ENCODE measurements at regions not wholly inside any gene's neighbourhood (a gene's known extent, or its start where the extent isn't known, plus 50 kb on each side); places are given as distances from the start of the nearest gene placed in this dataset.
A peak's percentile ranks its signal among the peaks of the same experiment; 100 is the strongest.

DNA sequence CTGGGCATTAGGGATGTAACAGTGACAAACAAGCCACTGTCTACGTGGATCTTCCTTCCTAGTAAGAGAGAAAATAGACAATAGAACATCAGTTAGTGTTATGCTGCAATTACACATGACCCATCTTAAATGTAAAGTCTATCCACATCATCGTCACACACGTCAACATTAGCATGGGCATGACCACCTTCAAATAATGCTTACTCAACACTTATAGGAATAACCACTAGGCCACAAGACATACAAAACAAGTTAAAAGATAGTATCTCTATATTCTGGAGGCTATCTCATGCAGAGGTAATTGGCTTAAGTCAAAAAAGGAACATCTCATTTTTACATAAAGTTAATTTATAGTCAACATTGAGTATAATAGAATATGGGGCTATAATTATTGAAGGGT is 156.5 kb downstream of the MOXD1 start:
- no peak for DNase-seq

GRCh38 chr6:132236744-132237143 is 164.5 kb downstream of the MOXD1 start:
- peak; percentile 63 for DNase-seq

DNA sequence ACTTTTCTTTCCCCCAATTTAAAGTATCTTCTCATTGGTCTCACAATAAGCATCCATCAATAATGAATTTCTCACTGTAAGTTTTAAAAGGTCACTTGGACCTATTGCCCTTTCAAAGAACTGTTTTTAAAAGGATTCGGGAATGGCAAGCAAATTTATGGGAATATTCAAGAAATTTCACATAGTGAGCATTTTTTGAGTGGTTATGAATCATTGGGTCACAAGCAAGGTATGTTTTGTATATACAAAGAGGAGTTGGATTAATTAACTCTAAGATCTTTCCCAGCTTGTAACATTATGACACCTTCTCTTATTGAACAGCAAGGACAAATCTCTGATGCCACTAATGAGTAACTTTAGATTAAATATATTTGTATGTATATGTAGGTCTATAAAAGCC is 165.0 kb downstream of the MOXD1 start:
- DNase-seq: peak; percentile 56

DNA sequence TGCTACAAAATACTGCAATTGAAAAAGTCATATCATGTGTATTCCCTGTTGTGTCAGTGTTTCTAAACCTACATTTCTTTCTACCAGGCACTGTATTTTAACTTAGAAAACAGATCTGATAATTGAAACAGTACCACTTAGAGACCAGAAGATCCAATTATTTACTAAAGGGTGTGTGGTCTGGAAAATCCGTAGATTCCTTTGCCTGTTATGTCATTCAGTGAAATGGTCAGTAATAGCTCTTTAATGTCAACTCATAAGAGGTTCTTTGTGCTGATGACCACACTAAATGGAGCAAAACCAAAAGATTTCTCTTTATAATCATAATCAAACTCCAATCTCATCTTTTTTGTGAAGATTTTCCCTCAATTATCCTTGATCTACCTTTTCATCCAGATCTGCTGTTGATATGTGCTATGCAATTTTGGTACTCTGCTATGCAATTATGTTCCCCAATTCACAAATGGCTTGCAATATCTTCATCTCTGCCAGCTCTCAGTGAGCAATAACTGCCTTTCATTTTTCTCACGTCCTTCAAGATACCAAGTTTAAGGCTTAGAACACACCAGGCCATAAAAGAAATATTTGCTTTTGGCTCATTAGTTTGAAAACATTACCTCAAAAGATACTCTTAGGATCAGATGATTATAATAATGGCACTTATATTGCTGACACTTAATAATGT is 165.5 kb downstream of the MOXD1 start:
- DNase-seq: peak; percentile 37

DNA sequence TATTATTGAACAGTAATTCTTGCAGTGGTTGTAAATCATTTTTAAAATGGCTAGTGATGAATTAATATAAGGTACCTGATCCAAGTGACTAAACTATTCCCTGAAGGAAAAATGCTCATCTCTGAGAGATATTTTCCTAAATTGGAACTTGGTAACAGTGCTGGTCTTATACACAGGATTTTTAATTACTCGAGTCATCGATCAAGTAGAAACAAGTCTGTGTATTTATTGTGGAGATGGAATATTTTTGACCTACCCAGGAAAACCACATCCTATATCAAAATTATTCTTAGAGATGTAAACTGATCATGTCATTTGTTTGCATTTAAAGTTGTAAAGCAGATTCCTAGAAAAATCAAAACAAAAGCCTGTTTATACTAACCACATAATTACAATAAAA is 166.9 kb downstream of the MOXD1 start:
- peak; percentile 10 for DNase-seq

- no peak for DNase-seq
Observed at GRCh38 chr6:132231121-132231884, 170.0 kb downstream of the MOXD1 start.

DNA sequence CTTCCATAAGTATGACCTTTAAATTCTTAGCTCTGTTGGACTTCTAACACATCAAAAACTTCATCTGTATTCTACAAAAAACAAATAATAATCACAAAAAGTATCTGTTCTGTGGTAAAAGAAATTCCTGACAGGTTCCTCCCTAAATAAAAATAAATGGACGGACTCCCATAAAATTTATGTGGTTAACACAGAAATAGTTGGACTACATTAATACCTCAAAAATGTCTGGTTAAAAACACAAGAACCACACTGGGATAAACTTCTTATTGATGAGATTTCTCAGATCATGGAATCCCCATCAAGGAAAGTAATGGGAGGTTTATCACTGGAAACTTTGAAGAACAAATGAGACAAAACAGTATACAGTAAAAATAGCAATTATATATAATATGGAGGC is 172.4 kb downstream of the MOXD1 start:
- DNase-seq: peak; percentile 49

GRCh38 chr6:132227904-132228303 is 173.4 kb downstream of the MOXD1 start:
- peak; percentile 39 for DNase-seq

DNA sequence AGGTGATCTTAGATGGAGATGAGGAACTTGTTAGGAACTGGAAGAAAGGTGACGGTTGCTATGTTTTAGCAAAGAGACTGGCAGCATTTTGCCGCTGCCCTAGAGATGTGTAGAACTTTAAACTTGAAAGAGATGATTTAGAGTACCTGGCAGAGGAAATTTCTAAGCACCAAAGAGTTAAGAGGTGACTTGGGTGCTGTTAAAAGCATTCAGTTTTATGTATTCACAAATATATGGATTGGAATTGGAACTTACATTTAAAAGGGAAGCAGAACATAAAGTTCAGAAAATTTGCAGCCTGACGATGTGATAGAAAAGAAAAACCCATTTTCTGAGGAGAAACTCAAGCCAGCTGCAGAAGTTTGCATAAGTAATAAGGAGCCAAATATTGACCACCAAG is 176.3 kb downstream of the MOXD1 start:
- DNase-seq: no peak

GRCh38 chr6:132220800-132221199 is 180.5 kb downstream of the MOXD1 start:
- DNase-seq: no peak

- DNase-seq: no peak
Observed at GRCh38 chr6:132219901-132220300, 181.4 kb downstream of the MOXD1 start.

DNA sequence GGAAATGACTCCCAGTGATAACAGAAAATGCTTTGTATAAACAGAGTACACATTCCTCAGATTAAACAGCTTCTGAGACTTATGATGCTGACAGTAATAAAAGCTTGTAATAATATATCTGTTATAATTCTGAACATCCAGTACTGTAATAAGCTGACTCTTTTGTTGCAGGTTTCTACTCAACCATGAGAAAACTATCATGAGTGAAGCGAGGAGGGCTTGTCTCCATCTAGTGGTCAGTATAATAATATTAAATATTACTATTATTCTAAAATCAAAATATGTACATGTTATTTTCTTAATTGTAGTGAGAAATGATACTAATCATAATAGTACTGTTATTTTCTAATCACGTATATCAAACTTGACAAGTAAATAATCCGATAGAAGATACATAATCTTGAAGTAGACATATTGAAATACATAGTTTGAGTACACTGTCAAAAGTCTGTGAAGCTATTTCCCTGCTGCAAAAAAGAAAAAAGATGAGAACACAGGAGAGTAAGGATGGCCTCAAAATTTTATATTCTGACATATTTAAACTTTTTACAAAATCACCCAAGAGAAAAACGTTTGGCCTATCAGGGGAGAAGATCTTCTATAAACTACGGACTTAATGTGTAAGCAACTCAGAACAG is 183.1 kb downstream of the MOXD1 start:
- peak; percentile 37 for DNase-seq

DNA sequence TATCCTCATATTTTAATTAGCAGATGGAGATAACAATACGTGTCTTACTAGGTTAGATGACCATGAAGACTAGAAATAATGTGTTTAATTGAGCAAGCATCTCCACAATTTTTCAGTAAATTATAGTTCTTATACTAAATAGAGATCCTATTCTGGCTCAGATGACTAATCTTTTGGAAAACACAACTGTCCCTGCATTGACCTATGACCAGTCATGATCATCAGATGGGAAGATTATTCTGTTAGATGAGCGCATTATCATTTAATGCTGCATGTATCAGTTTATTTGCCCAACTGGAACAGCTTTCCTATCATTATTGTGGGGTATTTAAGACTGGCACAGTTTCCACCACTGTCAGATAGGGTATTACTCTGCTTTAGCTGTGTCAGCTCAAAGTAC is 185.5 kb downstream of the MOXD1 start:
- no peak for DNase-seq

- DNase-seq: no peak
Observed at GRCh38 chr6:132214716-132215115, 186.6 kb downstream of the MOXD1 start.

DNA sequence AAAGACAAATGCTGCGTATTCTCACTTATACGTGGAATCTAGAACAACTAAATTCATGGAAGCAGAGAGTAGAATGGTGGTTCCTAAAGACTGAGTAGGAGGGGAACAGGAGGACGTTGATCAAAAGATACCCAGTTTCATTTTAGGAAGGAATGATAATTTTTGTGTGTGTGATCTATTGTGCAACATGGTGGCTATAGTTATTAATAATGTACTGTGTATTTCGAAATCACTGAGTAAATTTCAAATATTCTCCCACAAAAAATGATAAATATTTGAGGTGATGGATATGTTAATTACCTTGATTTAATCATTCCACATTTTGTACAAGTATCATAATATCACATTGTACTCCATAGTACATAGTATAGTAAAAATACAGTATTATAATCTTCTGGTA is 187.5 kb downstream of the MOXD1 start:
- DNase-seq: no peak

DNA sequence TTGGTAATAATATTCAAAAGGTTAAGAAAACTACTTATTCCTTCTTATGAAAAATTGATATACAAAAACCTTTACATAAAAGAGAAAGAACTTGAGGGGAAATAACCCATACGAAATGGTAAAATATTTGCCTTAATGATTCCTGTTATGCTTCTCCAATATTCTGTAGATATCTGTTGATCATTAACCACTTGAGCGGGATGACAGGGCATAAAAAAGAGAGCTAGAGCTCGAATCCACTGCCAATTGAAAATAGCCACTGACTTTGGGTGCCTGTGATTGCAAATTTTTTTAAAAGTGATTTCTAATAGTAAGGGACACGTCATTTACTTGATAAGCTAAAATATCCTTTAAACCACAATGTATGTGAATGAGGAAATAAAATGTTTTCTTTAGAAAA is 188.1 kb downstream of the MOXD1 start:
- no peak for DNase-seq

- DNase-seq: no peak
Observed at GRCh38 chr6:132210886-132211563, 190.2 kb downstream of the MOXD1 start.

- DNase-seq: peak; percentile 66
Observed at GRCh38 chr6:132209351-132209750, 191.9 kb downstream of the MOXD1 start.

DNA sequence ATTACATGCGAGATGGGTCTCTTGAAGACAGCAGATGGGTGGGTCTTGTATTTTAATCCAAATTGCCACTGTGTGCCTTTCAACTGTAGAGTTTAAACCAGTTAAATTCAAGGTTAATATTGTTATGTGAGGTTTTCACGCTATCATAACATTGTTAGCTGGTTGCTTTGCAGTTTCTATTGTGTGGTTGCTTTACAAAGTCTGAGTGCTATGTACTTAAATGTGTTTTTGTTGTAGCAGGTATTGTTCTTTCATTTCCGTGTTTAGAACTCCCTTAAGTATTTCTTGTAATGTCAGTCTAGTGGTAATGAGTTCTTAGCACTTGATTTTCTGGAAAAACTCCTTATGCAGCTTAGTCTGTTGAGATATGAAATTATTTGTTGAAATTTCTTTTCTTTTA is 193.3 kb downstream of the MOXD1 start:
- no peak for DNase-seq

DNA sequence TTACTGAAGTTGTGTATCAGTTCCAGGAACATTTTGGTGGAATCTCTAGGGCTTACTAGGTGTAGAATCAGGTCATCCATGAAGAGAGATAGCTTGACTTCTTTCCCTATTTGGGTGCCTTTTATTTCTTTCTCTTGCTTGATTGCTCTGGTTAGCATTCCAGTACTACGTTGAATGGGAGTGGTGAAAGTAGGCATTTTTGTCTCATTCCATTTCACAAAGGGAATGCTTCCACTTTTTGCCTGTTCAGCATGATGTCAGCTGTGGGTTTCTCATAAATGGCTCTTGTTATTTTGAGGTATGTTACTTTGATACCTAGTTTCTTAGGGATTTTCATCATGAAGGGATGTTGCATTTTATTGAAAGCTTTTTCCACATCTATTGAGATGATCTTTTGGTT is 195.3 kb downstream of the MOXD1 start:
- peak; percentile 14 for DNase-seq

GRCh38 chr6:132204591-132204990 is 196.7 kb downstream of the MOXD1 start:
- peak; percentile 17 for DNase-seq

GRCh38 chr6:132202574-132202973 is 198.7 kb downstream of the MOXD1 start:
- peak; percentile 86 for DNase-seq

DNA sequence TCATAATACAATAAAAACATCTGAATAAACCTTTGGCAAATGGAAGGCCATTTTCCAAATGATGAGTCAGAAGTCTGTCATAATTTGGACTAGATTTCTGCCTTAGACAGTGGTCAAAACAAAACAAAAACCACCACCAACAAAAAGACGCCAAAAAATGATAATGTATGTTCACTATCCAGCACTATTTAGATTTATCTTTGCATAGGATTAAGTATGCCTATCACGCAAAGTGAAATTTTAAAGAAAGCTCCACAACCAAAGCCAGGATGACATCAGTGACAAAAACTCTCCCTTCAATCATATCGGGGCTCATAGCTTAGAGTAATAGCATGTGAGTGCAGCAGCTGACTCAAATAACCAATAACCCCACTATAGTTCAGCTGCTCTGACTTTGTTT is 201.9 kb downstream of the MOXD1 start:
- peak; percentile 79 for DNase-seq

GRCh38 chr6:132198896-132199295 is 202.4 kb downstream of the MOXD1 start:
- peak; percentile 78 for DNase-seq
